Loucy (cell line): ENCODE measurements at regions not wholly inside any gene's neighbourhood (a gene's known extent, or its start where the extent isn't known, plus 50 kb on each side); places are given as distances from the start of the nearest gene placed in this dataset.

Experiments
- H2AFZ ChIP-seq: fragments of 200-600 bp; sonication (generic); 2 replicates; pipeline ENCODE4 v1.6.0; 2016; ENCODE audit warnings: antibody characterized with exemption, mild to moderate bottlenecking, low read length, moderate library complexity
- H3F3A ChIP-seq: fragments of 200-600 bp; 2 replicates; pipeline ENCODE4 v1.6.0; 2016; ENCODE audit warnings: antibody characterized with exemption, low read depth, mild to moderate bottlenecking
- H3K27me3 ChIP-seq: fragments of 200-600 bp; sonication (generic); 2 replicates; pipeline ENCODE4 v1.6.1; 2014; ENCODE audit warnings: low read length, mild to moderate bottlenecking; ENCODE audit not compliant: insufficient read depth, poor library complexity, severe bottlenecking
- H3K36me3 ChIP-seq: fragments of 200-600 bp; sonication (generic); 2 replicates; pipeline ENCODE4 v1.6.1; 2016; ENCODE audit warnings: low read length; ENCODE audit not compliant: insufficient read depth
- H3K4me1 ChIP-seq: fragments of 200-600 bp; sonication (generic); 2 replicates; pipeline ENCODE4 v1.5.1; 2014; ENCODE audit warnings: low read length, mild to moderate bottlenecking; ENCODE audit not compliant: insufficient read depth, poor library complexity, severe bottlenecking
- H3K4me2 ChIP-seq: fragments of 200-600 bp; sonication (generic); 2 replicates; pipeline ENCODE4 v1.6.0; 2014; ENCODE audit warnings: antibody characterized with exemption, low read length, low read depth, mild to moderate bottlenecking; ENCODE audit not compliant: poor library complexity, severe bottlenecking
- H3K4me3 ChIP-seq: fragments of 200-600 bp; sonication (generic); 2 replicates; pipeline ENCODE4 v1.5.1; 2014; ENCODE audit warnings: low read length, mild to moderate bottlenecking, mixed read lengths; ENCODE audit not compliant: poor library complexity, severe bottlenecking
- H3K79me2 ChIP-seq: fragments of 200-600 bp; sonication (generic); 2 replicates; pipeline ENCODE4 v1.6.1; 2014; ENCODE audit warnings: low read length; ENCODE audit not compliant: insufficient read depth
- H3K9ac ChIP-seq: fragments of 200-600 bp; sonication (generic); 2 replicates; pipeline ENCODE4 v1.6.0; 2014; ENCODE audit warnings: mild to moderate bottlenecking, low read depth, low read length, moderate library complexity; ENCODE audit not compliant: poor library complexity, severe bottlenecking
- H3K9me2 ChIP-seq: fragments of 200-600 bp; sonication (generic); replicated peaks from 2 replicates; pipeline ENCODE4 v1.6.1; 2016; ENCODE audit warnings: low read depth, low read length, mixed read lengths
- H3K9me3 ChIP-seq: fragments of 200-600 bp; sonication (generic); 2 replicates; pipeline ENCODE4 v1.6.1; 2014; ENCODE audit warnings: mild to moderate bottlenecking, antibody characterized with exemption, low read length, low read depth; ENCODE audit not compliant: insufficient read depth
- H4K20me1 ChIP-seq: fragments of 200-600 bp; sonication (generic); 2 replicates; pipeline ENCODE4 v1.6.0; 2014; ENCODE audit warnings: antibody characterized with exemption, low read length, mild to moderate bottlenecking; ENCODE audit not compliant: insufficient read depth, poor library complexity, severe bottlenecking
- CTCF ChIP-seq: fragments of 200-600 bp; sonication (generic); conservative IDR thresholded peaks from 2 replicates; pipeline ENCODE4 v1.5.1; 2014; ENCODE audit warnings: mild to moderate bottlenecking, antibody characterized with exemption, low read length
- EZH2phosphoT487 ChIP-seq: fragments of 200-600 bp; IDR thresholded peaks from 2 replicates; pipeline ENCODE4 v1.6.1; 2018; ENCODE audit warnings: antibody characterized with exemption, mild to moderate bottlenecking, moderate library complexity, borderline replicate concordance

DNA sequence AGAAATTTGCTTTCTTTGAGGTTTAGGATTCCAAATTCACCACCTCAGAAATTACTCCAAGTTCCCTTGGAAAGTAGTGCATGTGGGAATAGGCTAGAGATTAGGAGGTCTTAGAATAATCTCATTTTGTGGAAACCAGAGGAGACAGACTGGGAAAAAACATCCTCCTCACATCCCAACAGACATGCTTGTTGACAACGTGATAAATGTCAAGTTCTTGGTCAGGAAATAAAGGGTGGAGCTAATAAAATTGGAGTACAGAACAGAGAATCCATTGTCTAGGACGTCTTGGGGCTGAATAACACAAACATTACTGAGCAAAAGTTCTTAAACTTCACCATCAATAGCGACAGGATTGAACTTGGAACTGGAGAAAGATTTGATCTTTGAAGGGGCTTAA is 233.4 kb downstream of the PABPC4L start:
- Histone ChIP-seq H4K20me1 (no peaks in the 10 kb centered on the region), H3K4me3 (no peak overlapping the region), H3K9me3 (no peaks in the 10 kb centered on the region), H3K4me1 (no peaks in the 10 kb centered on the region), H2AFZ (0 out of 2 replicates have a peak overlapping the region, but pooled peaks have one; percentile 5), H3K9ac (no peak overlapping the region), H3K36me3 (no peaks in the 10 kb centered on the region), H3K79me2 (no peaks in the 10 kb centered on the region), H3K9me2 (no peaks in the 10 kb centered on the region), H3K4me2 (no peak overlapping the region), H3F3A (no peaks in the 10 kb centered on the region), H3K27me3 (no peaks in the 10 kb centered on the region)
- TF ChIP-seq CTCF (no peak), EZH2phosphoT487 (no peak)

DNA sequence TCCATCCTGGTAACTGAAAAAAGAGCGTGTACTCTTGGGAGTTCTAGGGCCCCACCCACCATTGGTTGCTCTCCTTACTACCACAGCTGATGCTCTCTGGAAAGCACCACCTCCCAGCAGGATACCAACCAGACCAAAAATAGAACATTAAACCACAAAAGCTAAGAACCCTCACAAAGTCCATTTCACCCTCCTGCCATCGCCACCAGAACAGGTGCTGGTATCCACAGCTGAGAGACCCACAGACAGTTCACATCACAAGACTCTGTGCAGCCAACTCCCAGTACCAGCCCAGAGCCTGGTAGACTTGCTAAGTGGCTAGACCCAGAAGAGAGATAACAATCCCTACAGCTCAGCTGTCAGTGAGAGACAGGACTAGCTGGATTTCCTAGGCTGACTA is 240.6 kb downstream of the PABPC4L start:
- Histone ChIP-seq H3F3A (no peaks in the 10 kb centered on the region), H3K79me2 (no peaks in the 10 kb centered on the region), H3K4me3 (no peak overlapping the region), H3K4me1 (no peaks in the 10 kb centered on the region), H4K20me1 (no peaks in the 10 kb centered on the region), H3K9me2 (no peaks in the 10 kb centered on the region), H3K36me3 (no peaks in the 10 kb centered on the region), H3K9me3 (no peaks in the 10 kb centered on the region), H3K4me2 (no peak overlapping the region), H3K27me3 (no peaks in the 10 kb centered on the region), H3K9ac (no peak overlapping the region), H2AFZ (no peak overlapping the region)
- TF ChIP-seq CTCF (no peak), EZH2phosphoT487 (no peak)

DNA sequence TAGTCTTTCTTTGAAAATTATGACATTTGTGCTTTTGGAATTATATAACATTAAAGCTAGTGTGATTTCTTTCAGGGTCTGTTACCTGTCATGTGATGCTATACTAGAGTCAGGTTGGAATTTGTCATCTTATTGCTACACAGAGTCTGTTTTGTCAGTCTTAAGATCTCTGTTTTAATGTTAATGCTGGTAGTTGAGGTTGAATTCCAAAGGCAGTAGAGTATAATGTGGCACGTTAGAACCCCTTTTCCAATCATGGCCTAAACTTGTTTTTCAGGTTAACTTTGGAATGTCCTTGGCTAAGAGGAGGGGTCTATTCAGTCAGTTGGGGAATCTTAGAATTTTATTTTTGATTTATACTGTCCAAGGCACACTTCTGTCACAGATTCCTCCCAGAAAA is 258.5 kb downstream of the PABPC4L start:
- Histone ChIP-seq H3K4me2 (peak overlapping the region; percentile 31), H3K4me3 (no peak overlapping the region), H2AFZ (peak overlapping the region; percentile 71; the same call in 1 of the 2 replicates), H3F3A (no peaks in the 10 kb centered on the region), H3K36me3 (no peaks in the 10 kb centered on the region), H3K27me3 (no peaks in the 10 kb centered on the region), H4K20me1 (no peaks in the 10 kb centered on the region), H3K9me3 (no peaks in the 10 kb centered on the region), H3K9ac (no peak overlapping the region), H3K79me2 (no peaks in the 10 kb centered on the region), H3K4me1 (peaks cover 16% of the 10 kb centered on the region), H3K9me2 (no peaks in the 10 kb centered on the region)
- TF ChIP-seq CTCF: no peak
- TF ChIP-seq EZH2phosphoT487: no peak
